Ishikawa (cell line): ENCODE measurements at regions not wholly inside any gene's neighbourhood (a gene's known extent, or its start where the extent isn't known, plus 50 kb on each side); places are given as distances from the start of the nearest gene placed in this dataset.

Experiments
- CEBPB ChIP-seq: IDR thresholded peaks from 2 replicates; pipeline ENCODE4 v1.6.1; 2012
- TCF12 ChIP-seq: IDR thresholded peaks from 2 replicates; pipeline ENCODE4 v1.6.1; 2012; ENCODE audit warnings: low read depth
- YY1 ChIP-seq: IDR thresholded peaks from 2 replicates; pipeline ENCODE4 v1.6.1; 2012; ENCODE audit warnings: low read depth

DNA sequence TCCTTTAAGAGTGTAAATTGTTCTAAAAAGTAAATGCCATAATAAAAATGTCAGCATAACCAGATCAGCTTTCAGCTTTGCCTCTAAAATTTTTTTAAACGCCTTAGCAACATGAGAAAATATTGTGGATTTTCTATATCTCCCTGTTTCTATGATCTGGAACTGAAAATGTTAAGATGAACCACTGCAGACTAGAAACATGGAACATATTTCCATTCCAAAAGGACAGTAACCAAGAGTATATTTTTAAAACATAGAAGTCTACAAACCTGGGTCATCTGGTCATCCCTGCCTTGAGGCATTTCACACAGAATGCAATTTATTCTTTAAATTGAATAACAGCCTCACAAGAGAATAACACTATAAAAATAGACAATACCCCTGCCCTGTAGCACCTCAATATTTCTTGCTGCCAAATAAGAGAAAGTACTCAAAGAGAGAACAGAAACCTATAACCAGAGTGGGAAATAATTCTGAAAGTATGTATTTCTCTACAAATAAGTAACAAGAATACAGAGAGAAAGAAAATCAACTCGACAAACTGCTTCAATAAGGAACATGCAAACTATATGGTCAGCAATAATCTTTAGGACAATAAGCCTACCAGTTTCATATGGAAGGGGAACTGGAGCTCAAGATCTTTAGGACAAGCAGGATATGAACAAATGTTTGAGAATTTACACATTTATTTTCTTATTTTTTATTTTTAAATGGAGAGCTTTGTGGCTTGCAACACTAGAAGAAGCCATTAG is 949.0 kb downstream of the EPHA3 start:
- TF ChIP-seq CEBPB (no peak), YY1 (no peak), TCF12 (no peak)
